Astrocyte of the cerebellum (primary cell): ENCODE measurements at regions not wholly inside any gene's neighbourhood (a gene's known extent, or its start where the extent isn't known, plus 50 kb on each side); places are given as distances from the start of the nearest gene placed in this dataset.

Experiments
- DNase-seq: peaks from one replicate; pipeline ENCODE4 v3.0.0-alpha.2; 2011; ENCODE audit warnings: low read depth
- H3K4me3 ChIP-seq: 2 replicates; pipeline ENCODE4 v1.5.1; 2011; ENCODE audit warnings: mild to moderate bottlenecking, low read depth, low read length, moderate library complexity
- CTCF ChIP-seq: IDR thresholded peaks from 2 replicates; pipeline ENCODE4 v1.5.1; 2012; ENCODE audit warnings: low read length, low read depth, moderate library complexity, mild to moderate bottlenecking; ENCODE audit errors: missing control alignments
- in situ Hi-C: cut with HindIII; loops from 2 replicates; pipeline ENCODE4 v1.10.0; 2017; ENCODE audit warnings: low sequenced_read_pairs

GRCh38 chr6:43915986-43916923, 146.2 kb downstream of the VEGFA start:
- in situ Hi-C loops: loop anchor here (5.0 kb wide), 1 partner anchor 99 kb away; no protein-coding TSS in a partner anchor
- H3K4me3 ChIP-seq: no peak overlapping the region
- TF ChIP-seq CTCF: no peak
- no peak for DNase-seq

- H3K4me3 ChIP-seq: no peak overlapping the region
- no peak for TF ChIP-seq CTCF
- no peak for DNase-seq
- in situ Hi-C loops: loop anchor here (5.0 kb wide), 1 partner anchor 98 kb away; no protein-coding TSS in a partner anchor
These were observed 145.3 kb downstream of the VEGFA start for GRCh38 chr6:43915208-43915869.

GRCh38 chr6:43914272-43915147, 144.5 kb downstream of the VEGFA start:
- in situ Hi-C loops: loop anchor here (5.0 kb wide), 1 partner anchor 97 kb away; no protein-coding TSS in a partner anchor
- TF ChIP-seq CTCF: no peak
- no peak for DNase-seq
- no peak overlapping the region for H3K4me3 ChIP-seq

- DNase-seq: no peak
- in situ Hi-C loops: no loop called here
These were observed 143.6 kb downstream of the VEGFA start for GRCh38 chr6:43913375-43914271.

More at GRCh38 chr6:43913375-43914271, 143.6 kb downstream of the VEGFA start:
- H3K4me3 ChIP-seq: no peak overlapping the region
- TF ChIP-seq CTCF: no peak
